OCI-LY7 (cell line): ENCODE measurements at regions not wholly inside any gene's neighbourhood (a gene's known extent, or its start where the extent isn't known, plus 50 kb on each side); places are given as distances from the start of the nearest gene placed in this dataset.

Experiments used
- EZH2phosphoT487 ChIP-seq: fragments of 200-600 bp; sonication (generic); IDR thresholded peaks from 2 replicates; pipeline ENCODE4 v1.6.1; 2018; ENCODE audit warnings: low read depth, borderline replicate concordance, mild to moderate bottlenecking, mixed run types, antibody characterized with exemption, low read length, moderate library complexity, mixed read lengths
- TF ChIP-seq, protein P1 (sequence below): fragments of 200-600 bp; sonication (generic); conservative IDR thresholded peaks from 2 replicates; pipeline ENCODE4 v1.5.1; 2014; ENCODE audit warnings: mild to moderate bottlenecking, antibody characterized with exemption, low read length, moderate library complexity, mixed read lengths

DNA sequence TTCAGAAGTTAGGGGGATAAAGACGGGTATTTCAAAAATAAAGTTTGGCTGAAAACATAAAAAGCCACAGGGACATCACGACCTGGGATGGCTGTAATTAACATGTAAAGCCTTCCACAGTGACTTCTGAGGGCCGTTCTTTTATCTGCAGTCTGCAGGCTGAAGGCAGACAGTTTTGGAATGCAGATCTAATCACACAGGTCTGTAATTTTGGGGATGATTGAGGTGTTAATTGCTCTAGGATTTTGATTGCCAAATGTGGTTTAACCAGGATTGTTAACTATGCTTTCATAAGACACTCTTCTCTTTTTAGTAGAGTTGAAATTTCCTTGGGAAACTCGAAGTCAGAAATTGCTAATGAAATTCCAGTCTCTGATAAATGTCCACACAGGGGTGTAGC lies 355.5 kb downstream of the ATP23 start:
- TF ChIP-seq, protein P1, sequence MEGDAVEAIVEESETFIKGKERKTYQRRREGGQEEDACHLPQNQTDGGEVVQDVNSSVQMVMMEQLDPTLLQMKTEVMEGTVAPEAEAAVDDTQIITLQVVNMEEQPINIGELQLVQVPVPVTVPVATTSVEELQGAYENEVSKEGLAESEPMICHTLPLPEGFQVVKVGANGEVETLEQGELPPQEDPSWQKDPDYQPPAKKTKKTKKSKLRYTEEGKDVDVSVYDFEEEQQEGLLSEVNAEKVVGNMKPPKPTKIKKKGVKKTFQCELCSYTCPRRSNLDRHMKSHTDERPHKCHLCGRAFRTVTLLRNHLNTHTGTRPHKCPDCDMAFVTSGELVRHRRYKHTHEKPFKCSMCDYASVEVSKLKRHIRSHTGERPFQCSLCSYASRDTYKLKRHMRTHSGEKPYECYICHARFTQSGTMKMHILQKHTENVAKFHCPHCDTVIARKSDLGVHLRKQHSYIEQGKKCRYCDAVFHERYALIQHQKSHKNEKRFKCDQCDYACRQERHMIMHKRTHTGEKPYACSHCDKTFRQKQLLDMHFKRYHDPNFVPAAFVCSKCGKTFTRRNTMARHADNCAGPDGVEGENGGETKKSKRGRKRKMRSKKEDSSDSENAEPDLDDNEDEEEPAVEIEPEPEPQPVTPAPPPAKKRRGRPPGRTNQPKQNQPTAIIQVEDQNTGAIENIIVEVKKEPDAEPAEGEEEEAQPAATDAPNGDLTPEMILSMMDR = no peak
- no peak for TF ChIP-seq EZH2phosphoT487
